HepG2 (cell line): ENCODE measurements at regions not wholly inside any gene's neighbourhood (a gene's known extent, or its start where the extent isn't known, plus 50 kb on each side); places are given as distances from the start of the nearest gene placed in this dataset.

Experiments
- ATAC-seq: fragments of 200-7000 bp; cut with Tn5 transposase; 3 replicates; pipeline ENCODE4 v1.9.1; 2020; ENCODE audit warnings: mild to moderate bottlenecking, moderate library complexity
- BruUV-seq: library from RNA; stranded (reverse); fragments of 400-500 nt; replicated peaks from 2 replicates; lab custom pipeline; 2021; lab: Mats Ljungman, UMichigan
- CTCF ChIA-PET: fragments of 300-600 bp; formaldehyde crosslinking; extraction: SDS; loops from one replicate; lab custom pipeline; 2021; ENCODE audit warnings: low total read pairs, inconsistent platforms, low intra/inter-chr PET ratio; lab: Yijun Ruan, JAX
- POLR2A ChIA-PET: fragments of 350-600 bp; sonication (Branson Sonifier 250); formaldehyde crosslinking; loops from one replicate; lab custom pipeline; 2020; ENCODE audit warnings: antibody characterized with exemption, inconsistent platforms; lab: Yijun Ruan, JAX
- DNase-seq: peaks from one replicate; pipeline ENCODE4 v3.0.0-alpha.2; 2015; ENCODE audit warnings: low spot score
- FAIRE-seq: peaks from 3 replicates; lab custom pipeline; 2011; peaks lifted over from hg19 to GRCh38; lab: Jason Lieb, UNC
- H2AFZ ChIP-seq: one replicate; pipeline ENCODE4 v1.6.1; 2011; ENCODE audit warnings: low read length, inconsistent platforms
- H3K27ac ChIP-seq: fragments of 300-600 bp; 3 replicates; pipeline ENCODE4 v1.8.0; 2011; ENCODE audit warnings: mixed run types, mild to moderate bottlenecking, mixed read lengths, low read length, inconsistent platforms; ENCODE audit not compliant: insufficient read depth; ENCODE audit errors: extremely low read length
- H3K27me3 ChIP-seq, 2 experiments: fragments of 200-600 bp in 1 of 2; 2 replicates in 1 of 2; 3 replicates in 1 of 2; pipeline versions ENCODE4 v1.6.0 to v1.8.0; 2011; ENCODE audit warnings: low read length in 2 of 2, mild to moderate bottlenecking in 2 of 2, moderate library complexity in 2 of 2, inconsistent platforms in 1 of 2; ENCODE audit not compliant: insufficient read depth in 2 of 2, control insufficient read depth in 1 of 2
- H3K36me3 ChIP-seq, 2 experiments: fragments of 200-600 bp in 1 of 2; replicated peaks in 1 of 2; 2 replicates in 1 of 2; 3 replicates in 1 of 2; pipeline versions ENCODE4 v1.5.1 to v1.8.0; 2011; ENCODE audit warnings: low read length in 2 of 2, inconsistent platforms in 1 of 2; ENCODE audit not compliant: insufficient read depth in 2 of 2, control insufficient read depth in 1 of 2
- H3K4me1 ChIP-seq: 2 replicates; pipeline ENCODE4 v1.5.1; 2012; ENCODE audit warnings: low read length, inconsistent platforms; ENCODE audit not compliant: insufficient read depth
- H3K4me2 ChIP-seq: 2 replicates; pipeline ENCODE4 v1.6.0; 2011; ENCODE audit warnings: low read depth, low read length, inconsistent platforms
- H3K4me3 ChIP-seq, 3 experiments: fragments of 200-600 bp in 1 of 3; sonication (generic), shearing (Covaris generic) in 1 of 3; replicated peaks in 1 of 3; 2 replicates each; pipeline ENCODE4 v1.5.1; 2011 to 2016; ENCODE audit warnings: low read length in 3 of 3, inconsistent platforms in 2 of 3, low read depth in 2 of 3, mild to moderate bottlenecking in 2 of 3, control low read depth in 1 of 3, mixed read lengths in 1 of 3; ENCODE audit not compliant: insufficient read depth in 1 of 3
- H3K79me2 ChIP-seq: one replicate; pipeline ENCODE4 v1.6.1; 2011; ENCODE audit warnings: low read length, inconsistent platforms; ENCODE audit not compliant: insufficient read depth
- H3K9ac ChIP-seq: 2 replicates; pipeline ENCODE4 v1.6.0; 2011; ENCODE audit warnings: mild to moderate bottlenecking, low read depth, low read length, inconsistent platforms; ENCODE audit not compliant: insufficient read depth
- H3K9me3 ChIP-seq: 2 replicates; pipeline ENCODE4 v1.5.1; 2012; ENCODE audit warnings: mild to moderate bottlenecking, low read length
- H4K20me1 ChIP-seq: 2 replicates; pipeline ENCODE4 v1.6.0; 2011; ENCODE audit warnings: inconsistent platforms, mild to moderate bottlenecking, low read length, moderate library complexity; ENCODE audit not compliant: insufficient read depth
- ARNTL ChIP-seq: sonication (generic); formaldehyde crosslinking; IDR thresholded peaks from 2 replicates; pipeline ENCODE4 v1.4.0; 2020; ENCODE audit warnings: mild to moderate bottlenecking, missing genetic modification reagents
- ATAD3A ChIP-seq: sonication (generic); formaldehyde crosslinking; IDR thresholded peaks from 2 replicates; pipeline ENCODE4 v1.4.0; 2020; ENCODE audit warnings: missing genetic modification reagents
- E2F5 ChIP-seq: sonication (generic); formaldehyde crosslinking; conservative IDR thresholded peaks from 2 replicates; pipeline ENCODE4 v1.4.0; 2020; ENCODE audit warnings: missing genetic modification reagents
- EZH2 ChIP-seq: conservative IDR thresholded peaks from 2 replicates; pipeline ENCODE4 v1.6.1; 2012; ENCODE audit warnings: mild to moderate bottlenecking, low read depth, low read length, moderate library complexity
- MBNL3 ChIP-seq: fragments of 250-450 bp; sonication (Bioruptor Pico); conservative IDR thresholded peaks from 2 replicates; pipeline ENCODE4 v1.8.0; 2022; ENCODE audit warnings: mild to moderate bottlenecking, inconsistent platforms
- RAD21 ChIP-seq: fragments of 450-650 bp; formaldehyde crosslinking; IDR thresholded peaks from 2 replicates; pipeline ENCODE4 v1.5.0; 2020; ENCODE audit warnings: mild to moderate bottlenecking
- REPIN1 ChIP-seq: sonication (generic); formaldehyde crosslinking; IDR thresholded peaks from 2 replicates; pipeline ENCODE4 v1.8.0; 2022; ENCODE audit warnings: missing genetic modification reagents, low read depth, mild to moderate bottlenecking, borderline replicate concordance
- SAFB2 ChIP-seq: sonication (generic); formaldehyde crosslinking; IDR thresholded peaks from 2 replicates; pipeline ENCODE4 v1.5.1; 2020; ENCODE audit warnings: missing genetic modification reagents, low read depth, mild to moderate bottlenecking, borderline replicate concordance
- SNAPC5 ChIP-seq: sonication (generic); formaldehyde crosslinking; IDR thresholded peaks from 2 replicates; pipeline ENCODE4 v1.8.1; 2023; ENCODE audit warnings: mild to moderate bottlenecking, missing genetic modification reagents, borderline replicate concordance
- ZNF280B ChIP-seq: sonication (generic); formaldehyde crosslinking; IDR thresholded peaks from 2 replicates; pipeline ENCODE4 v1.5.0; 2020; ENCODE audit warnings: missing genetic modification reagents, mild to moderate bottlenecking, borderline replicate concordance
- ZNF891 ChIP-seq: sonication (generic); formaldehyde crosslinking; IDR thresholded peaks from 2 replicates; pipeline ENCODE4 v1.5.0; 2020; ENCODE audit warnings: mild to moderate bottlenecking, missing genetic modification reagents
- WGBS: methylation state at CpG from one replicate; pipeline ENCODE4 v1.1.6; 2017; ENCODE audit warnings: low lambda C conversion rate; 5-methylcytosine and 5-hydroxymethylcytosine counted together
- in situ Hi-C: cut with HindIII; loops from 2 replicates; pipeline ENCODE4 v1.10.0; 2017; ENCODE audit warnings: low pct_unique_long_range_greater_than_20kb; ENCODE audit not compliant: extremely low pct_ligation_motif_present
- intact Hi-C: fragments of 100-400 bp; cut with micrococcal nuclease; formaldehyde crosslinking; loops from one replicate; pipeline ENCODE4 v1.10.0; 2022; ENCODE audit not compliant: unreplicated experiment
- TF ChIP-seq, protein P1 (sequence below): sonication (generic); IDR thresholded peaks from 2 replicates; pipeline ENCODE4 v1.6.1; 2016; ENCODE audit warnings: low read depth, borderline replicate concordance
- TF ChIP-seq, protein P2 (sequence below): sonication (generic); formaldehyde crosslinking; IDR thresholded peaks from 2 replicates; pipeline ENCODE4 v1.9.0; 2021; ENCODE audit warnings: missing genetic modification reagents, mild to moderate bottlenecking, borderline replicate concordance

DNA sequence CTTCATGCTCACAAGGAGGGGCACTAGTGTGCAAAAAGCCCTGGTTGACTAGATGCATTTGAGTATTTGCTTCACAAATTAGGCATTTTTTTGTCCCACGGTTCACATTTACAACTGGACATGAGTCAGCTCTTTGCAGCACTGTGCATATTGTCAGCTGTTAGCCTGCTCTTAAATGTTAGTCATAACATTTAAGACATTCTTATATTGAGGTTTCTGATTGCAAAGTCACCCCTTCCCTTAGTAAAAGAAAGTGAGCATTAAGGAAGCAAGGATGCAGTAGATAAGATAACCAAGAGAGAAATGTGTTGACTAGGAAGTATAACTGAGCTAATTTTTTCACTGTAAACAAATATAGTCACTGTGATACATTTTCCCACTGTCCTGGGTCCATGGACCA lies 132.6 kb upstream of the CTTNBP2NL start:
- Histone ChIP-seq H3K9me3 (no peaks in the 10 kb centered on the region), H2AFZ (no peak overlapping the region), H3K4me1 (no peaks in the 10 kb centered on the region), H3K79me2 (no peaks in the 10 kb centered on the region), H3K9ac (no peak overlapping the region), H3K4me2 (no peak overlapping the region), H4K20me1 (no peaks in the 10 kb centered on the region), H3K27ac (no peak overlapping the region), H3K36me3 (no peaks in the 10 kb centered on the region), H3K27me3 (no peaks in the 10 kb centered on the region; a peak in 1 of 5 replicates), H3K4me3 (no peak overlapping the region)
- DNase-seq = no peak
- FAIRE-seq = no peak
- CTCF ChIA-PET = no interaction called here
- POLR2A ChIA-PET = no interaction called here
- ATAC-seq = no peak
- 11% methylated on average over 1 of the region's 1 CpG for WGBS
- TF ChIP-seq E2F5 (no peak), ARNTL (CRISPR knock-in tag) (no peak), ZNF891 (CRISPR knock-in tag) (no peak), EZH2 (no peak), ATAD3A (no peak), SAFB2 (CRISPR knock-in tag) (no peak), MBNL3 (CRISPR knock-in tag) (no peak), RAD21 (CRISPR knock-in tag) (no peak), SNAPC5 (CRISPR knock-in tag) (no peak), ZNF280B (CRISPR knock-in tag) (no peak), REPIN1 (no peak)
- TF ChIP-seq, protein P1, sequence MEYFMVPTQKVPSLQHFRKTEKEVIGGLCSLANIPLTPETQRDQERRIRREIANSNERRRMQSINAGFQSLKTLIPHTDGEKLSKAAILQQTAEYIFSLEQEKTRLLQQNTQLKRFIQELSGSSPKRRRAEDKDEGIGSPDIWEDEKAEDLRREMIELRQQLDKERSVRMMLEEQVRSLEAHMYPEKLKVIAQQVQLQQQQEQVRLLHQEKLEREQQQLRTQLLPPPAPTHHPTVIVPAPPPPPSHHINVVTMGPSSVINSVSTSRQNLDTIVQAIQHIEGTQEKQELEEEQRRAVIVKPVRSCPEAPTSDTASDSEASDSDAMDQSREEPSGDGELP = no peak
- TF ChIP-seq, protein P2, sequence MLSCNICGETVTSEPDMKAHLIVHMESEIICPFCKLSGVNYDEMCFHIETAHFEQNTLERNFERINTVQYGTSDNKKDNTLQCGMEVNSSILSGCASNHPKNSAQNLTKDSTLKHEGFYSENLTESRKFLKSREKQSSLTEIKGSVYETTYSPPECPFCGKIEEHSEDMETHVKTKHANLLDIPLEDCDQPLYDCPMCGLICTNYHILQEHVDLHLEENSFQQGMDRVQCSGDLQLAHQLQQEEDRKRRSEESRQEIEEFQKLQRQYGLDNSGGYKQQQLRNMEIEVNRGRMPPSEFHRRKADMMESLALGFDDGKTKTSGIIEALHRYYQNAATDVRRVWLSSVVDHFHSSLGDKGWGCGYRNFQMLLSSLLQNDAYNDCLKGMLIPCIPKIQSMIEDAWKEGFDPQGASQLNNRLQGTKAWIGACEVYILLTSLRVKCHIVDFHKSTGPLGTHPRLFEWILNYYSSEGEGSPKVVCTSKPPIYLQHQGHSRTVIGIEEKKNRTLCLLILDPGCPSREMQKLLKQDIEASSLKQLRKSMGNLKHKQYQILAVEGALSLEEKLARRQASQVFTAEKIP (CRISPR knock-in tag) = no peak
- BruUV-seq = no TSS peak
- in situ Hi-C loops (no loop called here), intact Hi-C loops (no loop called here)
